OCI-LY1 (cell line): ENCODE measurements at regions not wholly inside any gene's neighbourhood (a gene's known extent, or its start where the extent isn't known, plus 50 kb on each side); places are given as distances from the start of the nearest gene placed in this dataset.

Experiments used
- H2AFZ ChIP-seq: fragments of 200-600 bp; sonication (generic), shearing (Covaris generic); 2 replicates; pipeline ENCODE4 v1.6.0; 2014; ENCODE audit warnings: antibody characterized with exemption, mild to moderate bottlenecking, low read length
- H3F3A ChIP-seq: fragments of 200-600 bp; sonication (generic), shearing (Covaris generic); 2 replicates; pipeline ENCODE4 v1.6.0; 2014; ENCODE audit warnings: mild to moderate bottlenecking, antibody characterized with exemption, low read length, moderate library complexity; ENCODE audit not compliant: insufficient read depth
- H3K27ac ChIP-seq: fragments of 200-600 bp; sonication (generic); 2 replicates; pipeline ENCODE4 v1.5.1; 2014; ENCODE audit warnings: low read length, mixed run types, mild to moderate bottlenecking, low read depth; ENCODE audit not compliant: poor library complexity, severe bottlenecking
- H3K27me3 ChIP-seq: fragments of 200-600 bp; sonication (generic); 2 replicates; pipeline ENCODE4 v1.6.0; 2014; ENCODE audit warnings: antibody characterized with exemption, mild to moderate bottlenecking, low read length, moderate library complexity; ENCODE audit not compliant: insufficient read depth
- H3K36me3 ChIP-seq: fragments of 200-600 bp; sonication (generic); 2 replicates; pipeline ENCODE4 v1.6.1; 2014; ENCODE audit warnings: mild to moderate bottlenecking, antibody characterized with exemption, low read length, moderate library complexity, mixed read lengths; ENCODE audit not compliant: insufficient read depth
- H3K4me1 ChIP-seq: fragments of 200-600 bp; sonication (generic); 2 replicates; pipeline ENCODE4 v1.5.1; 2014; ENCODE audit warnings: mild to moderate bottlenecking, low read length, moderate library complexity; ENCODE audit not compliant: insufficient read depth, severe bottlenecking
- H3K4me2 ChIP-seq: fragments of 200-600 bp; sonication (generic), shearing (Covaris generic); 2 replicates; pipeline ENCODE4 v1.6.1; 2014; ENCODE audit warnings: low read length
- H3K4me3 ChIP-seq: fragments of 200-600 bp; sonication (generic); 2 replicates; pipeline ENCODE4 v1.5.1; 2014; ENCODE audit warnings: low read length, low read depth, mild to moderate bottlenecking, mixed read lengths; ENCODE audit not compliant: poor library complexity, severe bottlenecking
- H3K79me2 ChIP-seq: fragments of 200-600 bp; shearing (Covaris generic); 2 replicates; pipeline ENCODE4 v1.6.1; 2016; ENCODE audit warnings: mixed run types, low read length, mixed read lengths; ENCODE audit not compliant: insufficient read depth
- H3K9ac ChIP-seq: fragments of 200-600 bp; sonication (generic), shearing (Covaris generic); 2 replicates; pipeline ENCODE4 v1.6.1; 2014; ENCODE audit warnings: mild to moderate bottlenecking, low read length, mixed read lengths
- H3K9me2 ChIP-seq: fragments of 200-600 bp; sonication (generic), shearing (Covaris generic); 2 replicates; pipeline ENCODE4 v1.6.1; 2014; ENCODE audit warnings: low read depth, mild to moderate bottlenecking, low read length, mixed read lengths
- H3K9me3 ChIP-seq: fragments of 200-600 bp; shearing (Covaris generic); 2 replicates; pipeline ENCODE4 v1.6.1; 2014; ENCODE audit warnings: low read length, mixed read lengths
- H4K20me1 ChIP-seq: fragments of 200-600 bp; sonication (generic), shearing (Covaris generic); 2 replicates; pipeline ENCODE4 v1.6.0; 2016; ENCODE audit warnings: mild to moderate bottlenecking, low read length; ENCODE audit not compliant: insufficient read depth
- CTCF ChIP-seq: fragments of 200-600 bp; sonication (generic), shearing (Covaris generic); IDR thresholded peaks from 2 replicates; pipeline ENCODE4 v1.5.1; 2017; ENCODE audit warnings: mild to moderate bottlenecking, antibody characterized with exemption, low read length, moderate library complexity, mixed read lengths
- EZH2 ChIP-seq: fragments of 200-600 bp; sonication (generic), shearing (Covaris generic); IDR thresholded peaks from 2 replicates; pipeline ENCODE4 v1.8.0; 2017; ENCODE audit warnings: borderline replicate concordance, mixed run types, mild to moderate bottlenecking, antibody characterized with exemption, low read length, moderate library complexity, mixed read lengths

GRCh38 chr21:27814226-27814625, 847.3 kb upstream of the ADAMTS5 start:
- H3K79me2 ChIP-seq: no peaks in the 10 kb centered on the region
- H2AFZ ChIP-seq: no peak overlapping the region
- H3F3A ChIP-seq: no peaks in the 10 kb centered on the region
- no peaks in the 10 kb centered on the region for H4K20me1 ChIP-seq
- H3K9me3 ChIP-seq: no peaks in the 10 kb centered on the region
- no peak overlapping the region for H3K9ac ChIP-seq
- no peak for TF ChIP-seq EZH2
- no peak for TF ChIP-seq CTCF
- H3K27ac ChIP-seq: no peak overlapping the region
- no peak overlapping the region for H3K4me2 ChIP-seq
- H3K4me3 ChIP-seq: no peak overlapping the region
- H3K4me1 ChIP-seq: no peaks in the 10 kb centered on the region
- H3K9me2 ChIP-seq: no peaks in the 10 kb centered on the region; the same call in 1 of the 2 replicates
- no peaks in the 10 kb centered on the region for H3K36me3 ChIP-seq
- H3K27me3 ChIP-seq: no peaks in the 10 kb centered on the region

DNA sequence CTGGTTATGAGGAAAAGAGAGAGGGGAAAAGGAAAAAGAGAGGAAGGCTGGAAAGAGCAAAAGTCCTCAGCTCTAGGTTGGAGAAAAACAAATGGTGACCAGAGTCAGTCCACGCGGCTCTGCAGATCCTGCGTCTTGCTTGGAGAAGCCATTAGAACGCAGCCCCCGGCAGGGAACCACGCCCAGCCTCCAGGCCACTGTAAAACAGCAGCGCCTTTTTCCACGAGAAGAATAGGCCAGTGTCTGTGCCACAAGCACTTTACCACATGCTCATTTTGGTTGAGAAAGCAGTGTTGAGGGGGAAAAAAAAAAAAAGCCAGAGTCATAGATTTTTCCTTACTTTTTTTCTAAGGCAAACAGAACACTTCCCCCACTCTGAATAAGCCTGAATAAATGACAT, 846.9 kb upstream of the ADAMTS5 start:
- Histone ChIP-seq H3K9ac (no peak overlapping the region), H3K4me2 (no peak overlapping the region), H3K4me1 (no peaks in the 10 kb centered on the region), H3K9me2 (no peaks in the 10 kb centered on the region), H3K9me3 (no peaks in the 10 kb centered on the region), H3K27ac (no peak overlapping the region), H2AFZ (no peak overlapping the region), H4K20me1 (no peaks in the 10 kb centered on the region), H3F3A (no peaks in the 10 kb centered on the region), H3K27me3 (no peaks in the 10 kb centered on the region), H3K79me2 (no peaks in the 10 kb centered on the region), H3K36me3 (no peaks in the 10 kb centered on the region), H3K4me3 (no peak overlapping the region)
- no peak for TF ChIP-seq EZH2
- no peak for TF ChIP-seq CTCF

GRCh38 chr21:27813344-27813743, 846.5 kb upstream of the ADAMTS5 start:
- Histone ChIP-seq H3K79me2 (no peaks in the 10 kb centered on the region), H2AFZ (no peak overlapping the region), H4K20me1 (no peaks in the 10 kb centered on the region), H3K9me2 (no peaks in the 10 kb centered on the region), H3K4me2 (no peak overlapping the region), H3K9ac (no peak overlapping the region), H3K4me3 (no peak overlapping the region), H3K4me1 (no peaks in the 10 kb centered on the region), H3K36me3 (no peaks in the 10 kb centered on the region), H3K27me3 (no peaks in the 10 kb centered on the region), H3K9me3 (no peaks in the 10 kb centered on the region), H3F3A (no peaks in the 10 kb centered on the region), H3K27ac (no peak overlapping the region)
- TF ChIP-seq CTCF (no peak), EZH2 (no peak)
